Lower leg skin (tissue), 4 donors: ENCODE measurements at regions not wholly inside any gene's neighbourhood (a gene's known extent, or its start where the extent isn't known, plus 50 kb on each side); places are given as distances from the start of the nearest gene placed in this dataset.
"Not testable (repeated sequence)": the region's sequence is repeated elsewhere in the genome, so short reads cannot be mapped to it uniquely, and the experiment has no call there.

Experiments
- DNase-seq, 2 donors: peaks; one replicate each; pipeline ENCODE4 v3.0.0-alpha.2; 2019; ENCODE audit warnings: low spot score in 2 of 2
- H3K4me3 ChIP-seq: fragments of 200-600 bp; sonication (generic); 2 replicates; pipeline ENCODE4 v1.5.1; 2017; ENCODE audit warnings: mild to moderate bottlenecking, low read depth; ENCODE audit not compliant: poor library complexity, severe bottlenecking
- POLR2A ChIP-seq, 2 donors: fragments of 450-650 bp; IDR thresholded peaks; one replicate each; pipeline ENCODE4 v1.6.1; 2016 to 2017; ENCODE audit warnings: antibody characterized with exemption in 2 of 2, mild to moderate bottlenecking in 1 of 2, moderate library complexity in 1 of 2
- WGBS, 2 donors: methylation state at CpG; one replicate each; pipeline ENCODE4 v1.1.5; 2018; 5-methylcytosine and 5-hydroxymethylcytosine counted together
- intact Hi-C: fragments of 100-400 bp; cut with DNase I; formaldehyde crosslinking; loops from one replicate; pipeline ENCODE4 v1.15.0; 2023; ENCODE audit warnings: low total_unique reads
- TF ChIP-seq, protein P1 (sequence below), 3 donors: fragments of 450-650 bp; IDR thresholded peaks; one replicate each; pipeline ENCODE4 v1.5.1; 2016; ENCODE audit warnings: antibody characterized with exemption in 3 of 3, mild to moderate bottlenecking in 3 of 3, moderate library complexity in 2 of 3

DNA sequence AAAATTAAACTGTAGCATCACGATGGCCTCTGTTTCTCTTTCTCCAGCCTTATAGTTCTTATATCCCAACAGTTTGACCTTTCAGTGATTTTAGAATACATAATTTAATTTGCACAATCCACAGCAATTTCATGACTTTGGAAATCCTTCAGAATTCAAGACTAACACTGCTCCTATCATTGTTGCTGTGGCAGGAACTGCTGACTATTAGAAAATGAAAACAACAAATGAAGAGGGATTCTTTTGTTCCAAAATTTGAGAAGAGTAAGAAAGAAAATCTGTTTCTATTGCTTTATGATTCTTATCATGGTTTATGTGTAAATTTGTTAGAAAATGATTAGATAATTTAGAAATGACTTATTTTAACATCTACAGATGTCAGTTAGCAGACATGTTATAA lies 604.0 kb upstream of the ADGRB3 start:
- no peak for TF ChIP-seq POLR2A (IDR thresholded peaks at IDR 0.05)
- TF ChIP-seq, protein P1, sequence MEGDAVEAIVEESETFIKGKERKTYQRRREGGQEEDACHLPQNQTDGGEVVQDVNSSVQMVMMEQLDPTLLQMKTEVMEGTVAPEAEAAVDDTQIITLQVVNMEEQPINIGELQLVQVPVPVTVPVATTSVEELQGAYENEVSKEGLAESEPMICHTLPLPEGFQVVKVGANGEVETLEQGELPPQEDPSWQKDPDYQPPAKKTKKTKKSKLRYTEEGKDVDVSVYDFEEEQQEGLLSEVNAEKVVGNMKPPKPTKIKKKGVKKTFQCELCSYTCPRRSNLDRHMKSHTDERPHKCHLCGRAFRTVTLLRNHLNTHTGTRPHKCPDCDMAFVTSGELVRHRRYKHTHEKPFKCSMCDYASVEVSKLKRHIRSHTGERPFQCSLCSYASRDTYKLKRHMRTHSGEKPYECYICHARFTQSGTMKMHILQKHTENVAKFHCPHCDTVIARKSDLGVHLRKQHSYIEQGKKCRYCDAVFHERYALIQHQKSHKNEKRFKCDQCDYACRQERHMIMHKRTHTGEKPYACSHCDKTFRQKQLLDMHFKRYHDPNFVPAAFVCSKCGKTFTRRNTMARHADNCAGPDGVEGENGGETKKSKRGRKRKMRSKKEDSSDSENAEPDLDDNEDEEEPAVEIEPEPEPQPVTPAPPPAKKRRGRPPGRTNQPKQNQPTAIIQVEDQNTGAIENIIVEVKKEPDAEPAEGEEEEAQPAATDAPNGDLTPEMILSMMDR (IDR thresholded peaks at IDR 0.05): no peak
- DNase-seq: no peak
- intact Hi-C loops: no loop called here
- H3K4me3 ChIP-seq: no peak overlapping the region
- WGBS, 2 donors: 88 to 91% methylated on average over 1 of the region's 1 CpG

DNA sequence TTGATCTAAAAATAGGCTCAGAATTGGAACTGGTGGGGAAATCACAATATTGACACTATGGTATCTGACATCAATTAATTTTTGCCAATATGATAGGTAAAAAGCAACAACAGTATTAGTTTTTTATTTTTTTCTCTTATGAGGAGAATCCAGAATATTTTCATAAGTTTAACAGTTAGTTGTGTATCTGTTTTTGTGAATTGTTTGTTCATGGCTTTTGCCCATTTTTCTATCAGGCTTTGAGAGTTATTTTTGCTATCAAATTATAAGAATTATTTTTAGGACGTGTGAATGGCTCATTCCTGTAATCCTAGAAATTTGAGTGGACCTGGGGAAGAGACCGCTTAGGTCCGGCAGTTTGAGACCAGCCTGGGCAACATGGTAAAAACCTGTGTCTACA lies 608.6 kb upstream of the ADGRB3 start:
- no peak for DNase-seq
- TF ChIP-seq, protein P1 (IDR thresholded peaks at IDR 0.05): no peak
- TF ChIP-seq POLR2A (IDR thresholded peaks at IDR 0.05): no peak
- H3K4me3 ChIP-seq: no peak overlapping the region
- 81 to 89% methylated on average over 3 of the region's 3 CpGs for WGBS, 2 donors
- intact Hi-C loops: no loop called here

DNA sequence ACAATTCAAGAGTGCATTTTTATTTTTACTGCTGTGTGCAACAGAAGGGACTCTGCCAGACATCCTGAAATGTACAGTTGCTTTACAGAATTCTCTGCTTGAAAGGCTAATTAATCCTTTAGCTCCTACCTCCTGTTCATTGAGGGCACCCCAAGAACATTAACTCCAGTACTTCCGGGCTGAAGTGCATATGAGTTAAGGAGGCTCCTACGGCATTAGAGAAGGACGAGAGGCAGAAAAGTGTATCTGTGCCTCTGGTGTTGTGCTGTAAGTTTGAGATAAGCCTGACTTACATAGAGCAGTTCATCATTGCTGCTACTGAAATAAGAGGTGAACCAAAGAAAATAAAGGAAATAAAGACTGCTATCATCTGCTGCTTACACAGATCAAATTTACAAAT lies 609.3 kb upstream of the ADGRB3 start:
- WGBS, 2 donors: 86 to 92% methylated on average over 3 of the region's 3 CpGs
- DNase-seq: no peak
- intact Hi-C loops: no loop called here
- no peak overlapping the region for H3K4me3 ChIP-seq
- TF ChIP-seq, protein P1 (IDR thresholded peaks at IDR 0.05): no peak
- no peak for TF ChIP-seq POLR2A (IDR thresholded peaks at IDR 0.05)

DNA sequence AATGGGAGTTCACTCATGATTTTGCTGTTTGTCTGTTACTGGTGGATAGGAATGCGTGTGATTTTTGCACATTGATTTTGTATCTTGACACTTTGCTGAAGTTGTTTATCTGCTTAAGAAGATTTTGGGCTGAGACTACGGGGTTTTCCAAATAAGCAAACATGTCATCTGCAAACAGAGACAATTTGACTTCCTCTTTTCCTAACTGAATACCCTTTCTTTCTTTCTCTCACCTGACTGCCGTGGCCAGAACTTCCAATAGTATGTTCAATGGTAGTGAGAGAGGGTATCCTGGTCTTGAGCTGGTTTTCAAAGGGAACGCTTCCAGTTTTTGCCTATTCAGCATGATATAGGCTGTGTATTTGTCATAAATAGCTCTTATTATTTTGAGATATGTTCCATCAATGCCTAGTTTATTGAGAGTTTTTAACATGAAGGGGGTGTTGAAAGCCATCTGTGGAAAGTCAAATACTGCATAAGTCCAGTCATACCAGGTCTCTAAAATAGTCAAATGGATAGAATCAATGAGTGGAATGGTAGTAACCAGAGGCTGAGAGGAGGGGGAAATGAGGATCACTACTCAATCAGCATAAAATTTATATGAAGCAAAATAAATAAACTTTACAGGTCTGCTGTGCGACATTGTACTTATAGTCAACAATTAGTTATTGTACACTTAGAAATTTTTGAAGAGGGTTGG lies 610.4 kb upstream of the ADGRB3 start:
- no peak for TF ChIP-seq POLR2A (IDR thresholded peaks at IDR 0.05)
- TF ChIP-seq, protein P1 (IDR thresholded peaks at IDR 0.05): no peak
- no peak for DNase-seq
- intact Hi-C loops: no loop called here
- 86 to 93% methylated on average over 5 of the region's 5 CpGs for WGBS, 2 donors
- H3K4me3 ChIP-seq: no peak overlapping the region

DNA sequence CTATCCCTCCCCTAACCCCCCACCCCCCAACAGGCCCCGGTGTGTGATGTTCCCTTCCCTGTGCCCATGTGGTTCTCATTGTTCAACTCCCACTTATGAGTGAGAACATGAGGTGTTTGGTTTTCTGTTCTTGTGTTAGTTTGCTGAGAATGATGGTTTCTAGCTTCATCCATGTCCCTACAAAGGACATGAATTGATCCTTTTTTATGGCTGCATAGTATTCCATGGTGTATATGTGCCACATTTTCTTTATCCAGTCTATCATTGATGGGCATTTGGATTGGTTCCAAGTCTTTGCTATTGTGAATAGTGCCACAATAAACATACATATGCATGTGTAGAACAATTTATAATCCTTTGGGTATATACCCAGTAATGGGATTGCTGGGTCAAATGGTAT lies 612.1 kb upstream of the ADGRB3 start:
- H3K4me3 ChIP-seq, DNase-seq, intact Hi-C loops: not testable (repeated sequence)
- WGBS, 2 donors: 67 to 90% methylated on average over 1 of the region's 1 CpG

DNA sequence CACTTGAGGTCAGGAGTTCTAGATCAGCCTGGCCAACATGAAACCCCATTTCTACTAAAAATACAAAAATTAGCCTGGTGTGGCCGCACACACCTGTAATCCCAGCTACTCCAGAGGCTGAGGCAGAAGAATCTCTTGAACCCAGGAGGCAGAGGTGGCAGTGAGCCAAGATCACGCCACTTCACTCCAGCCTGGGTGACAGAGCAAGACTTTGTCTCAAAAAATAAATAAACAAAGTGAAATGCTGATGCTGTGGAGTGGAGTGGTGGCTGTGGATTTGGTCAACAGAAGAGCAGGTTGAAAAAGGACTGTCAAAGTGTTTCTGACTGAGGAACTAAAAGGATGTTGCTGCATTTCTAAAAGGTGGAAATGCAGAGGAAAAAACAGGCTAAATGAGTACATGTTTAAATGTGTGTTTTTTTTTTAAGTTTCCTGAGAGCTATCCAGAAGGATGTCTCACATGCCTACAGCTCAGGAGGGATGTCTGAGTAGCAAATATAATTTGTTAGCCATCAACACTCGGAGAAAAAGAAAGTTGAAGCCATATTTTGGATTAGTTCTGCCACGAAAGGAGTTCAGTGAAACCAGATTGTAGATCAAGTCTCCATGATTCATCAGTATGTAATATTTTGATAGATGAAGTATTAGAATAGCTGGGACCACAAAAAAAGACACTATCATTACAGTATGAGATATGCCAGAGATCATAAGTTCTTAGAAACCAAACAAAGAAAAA lies 621.1 kb upstream of the ADGRB3 start:
- intact Hi-C loops: no loop called here
- WGBS, 2 donors: 65 to 76% methylated on average over 4 of the region's 4 CpGs
- TF ChIP-seq, protein P1 (IDR thresholded peaks at IDR 0.05): no peak
- TF ChIP-seq POLR2A (IDR thresholded peaks at IDR 0.05): no peak
- no peak for DNase-seq
- H3K4me3 ChIP-seq: no peak overlapping the region
